ENCODE measurements at regions not wholly inside any gene's neighbourhood (a gene's known extent, or its start where the extent isn't known, plus 50 kb on each side); places are given as distances from the start of the nearest gene placed in this dataset.

DNA sequence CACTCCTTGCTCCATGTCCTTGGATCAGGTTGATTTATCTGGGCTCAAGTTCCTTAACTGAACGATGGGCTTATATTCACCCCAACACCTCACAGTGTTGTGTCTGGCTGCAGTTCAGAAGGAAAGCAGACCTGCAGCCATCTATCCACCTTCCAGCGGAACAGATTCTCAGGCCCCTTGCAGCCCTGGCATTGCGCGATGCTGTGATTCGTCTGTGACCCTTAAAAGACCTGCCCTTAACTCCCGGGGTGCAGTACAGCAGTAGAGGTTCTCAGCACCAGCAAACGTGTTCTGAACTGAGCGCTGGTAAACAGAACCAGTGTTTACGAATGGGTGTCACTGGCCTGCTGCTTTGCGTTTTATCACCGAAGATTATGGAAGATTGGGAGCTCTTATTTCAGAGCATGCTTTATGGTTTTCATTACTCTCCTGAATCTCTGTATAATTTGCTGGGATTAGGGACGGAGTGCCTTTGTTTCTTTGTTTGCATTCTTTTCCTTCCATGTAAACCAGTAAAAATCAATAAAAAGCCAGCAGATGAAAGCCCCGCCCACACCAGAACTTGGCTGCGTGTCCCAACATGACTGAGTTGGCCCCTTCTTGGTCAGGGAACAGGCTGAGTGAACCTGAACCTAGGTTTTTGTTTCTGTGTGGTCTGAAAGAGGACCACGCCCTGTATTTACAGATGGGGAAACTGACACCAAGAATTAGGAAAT is 286.7 kb upstream of the CRY1 start:
- TF ChIP-seq, protein P1, sequence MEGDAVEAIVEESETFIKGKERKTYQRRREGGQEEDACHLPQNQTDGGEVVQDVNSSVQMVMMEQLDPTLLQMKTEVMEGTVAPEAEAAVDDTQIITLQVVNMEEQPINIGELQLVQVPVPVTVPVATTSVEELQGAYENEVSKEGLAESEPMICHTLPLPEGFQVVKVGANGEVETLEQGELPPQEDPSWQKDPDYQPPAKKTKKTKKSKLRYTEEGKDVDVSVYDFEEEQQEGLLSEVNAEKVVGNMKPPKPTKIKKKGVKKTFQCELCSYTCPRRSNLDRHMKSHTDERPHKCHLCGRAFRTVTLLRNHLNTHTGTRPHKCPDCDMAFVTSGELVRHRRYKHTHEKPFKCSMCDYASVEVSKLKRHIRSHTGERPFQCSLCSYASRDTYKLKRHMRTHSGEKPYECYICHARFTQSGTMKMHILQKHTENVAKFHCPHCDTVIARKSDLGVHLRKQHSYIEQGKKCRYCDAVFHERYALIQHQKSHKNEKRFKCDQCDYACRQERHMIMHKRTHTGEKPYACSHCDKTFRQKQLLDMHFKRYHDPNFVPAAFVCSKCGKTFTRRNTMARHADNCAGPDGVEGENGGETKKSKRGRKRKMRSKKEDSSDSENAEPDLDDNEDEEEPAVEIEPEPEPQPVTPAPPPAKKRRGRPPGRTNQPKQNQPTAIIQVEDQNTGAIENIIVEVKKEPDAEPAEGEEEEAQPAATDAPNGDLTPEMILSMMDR (IDR thresholded peaks at IDR 0.05), result no peak
- Histone ChIP-seq H3K4me3 (no peak overlapping the region), H3K27me3 (ENCODE audit: insufficient read depth in 3 of 3, low read length in 2 of 3) (no peaks in the 10 kb centered on the region), H3K4me1 (no peaks in the 10 kb centered on the region), H3K27ac (no peak overlapping the region), H3K9me3 (no peaks in the 10 kb centered on the region), H3K36me3 (ENCODE audit: insufficient read depth in 1 of 2, low read depth in 1 of 2) (no peaks in the 10 kb centered on the region)
- intact Hi-C loops (cut with DNase I), result no loop called here
- WGBS, 3 donors, result 19 to 29% (median 24%) methylated on average over 14 of the region's 15 CpGs
- ATAC-seq (no peak), DNase-seq (no peak)

DNA sequence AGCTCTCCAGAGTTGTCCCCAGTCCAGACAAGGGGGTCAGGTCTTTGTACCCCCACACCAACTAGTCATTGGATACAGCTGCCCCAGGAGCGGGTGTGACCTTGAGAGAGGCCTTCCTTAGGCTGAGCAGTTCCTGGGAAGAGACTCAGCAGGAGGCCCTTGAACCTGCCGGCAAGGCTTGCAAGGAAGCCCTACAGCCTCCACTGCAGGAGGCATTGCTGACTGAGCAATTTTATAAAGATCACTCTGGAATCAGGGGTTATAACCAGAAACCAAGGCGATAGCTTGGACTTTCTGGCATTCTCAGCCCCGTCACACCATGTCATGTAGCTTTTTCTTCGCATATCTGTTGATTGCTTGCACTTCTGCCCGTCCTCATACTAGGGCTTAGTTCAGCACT is 291.3 kb upstream of the CRY1 start:
- H3K36me3 ChIP-seq (ENCODE audit: insufficient read depth in 1 of 2, low read depth in 1 of 2), result no peaks in the 10 kb centered on the region
- intact Hi-C loops (cut with DNase I), result no loop called here
- ATAC-seq (no peak), DNase-seq (no peak)
- H3K9me3 ChIP-seq, result no peaks in the 10 kb centered on the region
- WGBS, 3 donors, result 77 to 83% (median 81%) methylated on average over 6 of the region's 6 CpGs
- TF ChIP-seq, protein P1 (IDR thresholded peaks at IDR 0.05), result no peak
- no peaks in the 10 kb centered on the region for H3K4me1 ChIP-seq
- H3K27me3 ChIP-seq (ENCODE audit: insufficient read depth in 3 of 3, low read length in 2 of 3), result no peaks in the 10 kb centered on the region
- H3K4me3 ChIP-seq, result no peak overlapping the region
- H3K27ac ChIP-seq, result no peak overlapping the region

DNA sequence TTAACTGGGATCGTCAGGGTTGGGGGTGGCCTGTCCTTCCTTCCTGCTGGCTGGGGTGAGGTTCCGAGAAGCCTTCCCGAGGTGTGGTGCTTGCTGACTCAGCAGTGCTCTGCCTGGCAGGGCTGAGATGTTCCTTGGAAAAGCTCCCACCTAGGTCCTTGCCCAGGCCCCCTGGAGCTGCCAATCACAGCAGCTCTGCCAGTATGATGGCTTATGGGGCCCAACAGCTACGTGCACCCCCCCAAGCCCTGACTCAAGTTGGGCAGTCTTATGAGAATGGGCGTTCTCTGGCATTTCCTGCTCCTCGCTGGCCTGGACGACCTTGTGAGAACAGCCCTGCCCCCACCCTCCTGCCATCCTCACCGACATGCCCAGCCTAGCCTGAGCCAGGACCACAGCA is 292.2 kb upstream of the CRY1 start:
- no peaks in the 10 kb centered on the region for H3K27me3 ChIP-seq (ENCODE audit: insufficient read depth in 3 of 3, low read length in 2 of 3)
- whole genome bisulfite sequencing, 3 donors, result 41 to 46% (median 44%) methylated on average over 8 of the region's 8 CpGs
- ATAC-seq (no peak), DNase-seq (no peak)
- no peak overlapping the region for H3K27ac ChIP-seq
- H3K36me3 ChIP-seq (ENCODE audit: insufficient read depth in 1 of 2, low read depth in 1 of 2), result no peaks in the 10 kb centered on the region
- TF ChIP-seq, protein P1 (IDR thresholded peaks at IDR 0.05), result no peak
- H3K9me3 ChIP-seq, result no peaks in the 10 kb centered on the region
- H3K4me1 ChIP-seq, result no peaks in the 10 kb centered on the region
- intact Hi-C loops (cut with DNase I), result no loop called here
- H3K4me3 ChIP-seq, result no peak overlapping the region

DNA sequence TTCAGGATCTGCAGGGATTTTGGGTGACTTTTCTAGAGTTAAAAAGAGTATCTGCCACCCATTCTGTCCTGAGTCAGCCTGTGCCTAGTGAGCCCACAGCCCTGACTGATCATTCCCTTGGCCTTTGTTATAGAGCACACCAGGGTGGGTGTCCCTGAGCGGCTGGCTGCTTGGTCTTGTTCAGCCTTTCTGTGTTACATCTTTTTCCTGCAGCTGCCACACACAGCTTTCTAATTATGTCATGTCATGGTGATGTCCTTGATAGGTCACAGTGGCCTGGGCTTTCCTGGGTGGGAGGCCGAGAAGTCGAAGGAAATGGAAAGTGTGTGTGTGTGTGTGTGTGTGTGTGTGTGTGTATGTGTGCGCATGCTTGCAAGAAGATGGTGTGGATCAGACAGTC is 293.2 kb upstream of the CRY1 start:
- 63 to 75% (median 69%) methylated on average over 4 of the region's 4 CpGs for WGBS, 3 donors
- no peak overlapping the region for H3K4me3 ChIP-seq
- intact Hi-C loops (cut with DNase I), result no loop called here
- TF ChIP-seq, protein P1 (IDR thresholded peaks at IDR 0.05), result no peak
- no peaks in the 10 kb centered on the region for H3K9me3 ChIP-seq
- ATAC-seq (no peak), DNase-seq (no peak)
- no peaks in the 10 kb centered on the region for H3K27me3 ChIP-seq (ENCODE audit: insufficient read depth in 3 of 3, low read length in 2 of 3)
- H3K27ac ChIP-seq, result no peak overlapping the region
- H3K36me3 ChIP-seq (ENCODE audit: insufficient read depth in 1 of 2, low read depth in 1 of 2), result no peaks in the 10 kb centered on the region
- H3K4me1 ChIP-seq, result no peaks in the 10 kb centered on the region

DNA sequence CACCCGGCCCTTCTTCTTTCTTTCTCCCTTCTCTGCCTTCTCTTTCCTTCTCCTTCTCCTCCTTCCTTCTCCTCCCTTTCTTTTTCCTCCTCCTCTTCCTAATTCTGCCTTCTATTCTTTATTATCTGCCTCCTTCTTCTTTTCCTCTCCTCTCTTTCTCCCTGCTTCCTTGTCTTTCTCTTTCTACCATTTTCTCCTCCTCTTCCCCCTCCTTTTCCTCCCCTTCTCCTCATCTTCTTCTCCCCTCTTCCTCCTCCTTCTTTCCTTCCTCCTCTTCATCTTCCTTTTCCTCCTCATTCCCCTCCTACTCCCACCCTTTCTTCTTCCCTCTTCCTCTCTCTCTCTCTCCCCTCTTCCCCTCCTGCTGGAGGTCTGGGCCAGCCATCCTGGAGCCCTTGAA is 294.9 kb upstream of the CRY1 start:
- DNase-seq, result no peak
- H3K9me3 ChIP-seq, result no peaks in the 10 kb centered on the region
- no peak overlapping the region for H3K27ac ChIP-seq
- H3K27me3 ChIP-seq (ENCODE audit: insufficient read depth in 3 of 3, low read length in 2 of 3), result no peaks in the 10 kb centered on the region
- WGBS, 3 donors, result 95 to 100% (median 100%) methylated on average over 1 of the region's 1 CpG
- TF ChIP-seq, protein P1 (IDR thresholded peaks at IDR 0.05), result no peak
- H3K4me3 ChIP-seq, result no peak overlapping the region
- ATAC-seq, result no peak
- intact Hi-C loops (cut with DNase I), result no loop called here
- no peaks in the 10 kb centered on the region for H3K36me3 ChIP-seq (ENCODE audit: insufficient read depth in 1 of 2, low read depth in 1 of 2)
- H3K4me1 ChIP-seq, result no peaks in the 10 kb centered on the region
